ENCODE measurements at regions not wholly inside any gene's neighbourhood (a gene's known extent, or its start where the extent isn't known, plus 50 kb on each side); places are given as distances from the start of the nearest gene placed in this dataset.

GRCh38 chr2:104179644-104180043 lies 674.3 kb upstream of the POU3F3 start (continued):
- TF ChIP-seq EZH2phosphoT487 (IDR thresholded peaks at IDR 0.05; ENCODE audit: unreplicated experiment): no peak
- TF ChIP-seq ZNF114 (CRISPR knock-in tag; IDR thresholded peaks at IDR 0.05): no peak
- TF ChIP-seq CREB1 (CRISPR knock-in tag; IDR thresholded peaks at IDR 0.05; ENCODE audit: low read depth): no peak

- Mint-ChIP-seq H3K27ac (no peak overlapping the region), H3K36me3 (ENCODE audit: low read depth) (no peaks in the 10 kb centered on the region), H3K27me3 (ENCODE audit: insufficient read depth, low read depth, poor library complexity) (peaks cover 3% of the 10 kb centered on the region), H3K4me3 (no peak overlapping the region), H3K4me1 (no peaks in the 10 kb centered on the region), H3K9me3 (no peaks in the 10 kb centered on the region)
- H3K27me3 ChIP-seq (ENCODE audit: insufficient read depth): no peaks in the 10 kb centered on the region
- no peak for DNase-seq (ENCODE audit: low spot score)
- no peak overlapping the region for H3K4me3 ChIP-seq
- H3K9me2 ChIP-seq (ENCODE audit: insufficient read depth): no peaks in the 10 kb centered on the region
- no peaks in the 10 kb centered on the region for H3K36me3 ChIP-seq (ENCODE audit: insufficient read depth)
- TF ChIP-seq EZH2phosphoT487 (IDR thresholded peaks at IDR 0.05; ENCODE audit: unreplicated experiment) (no peak), CTCF (conservative IDR thresholded peaks at IDR 0.05; ENCODE audit: low read depth in 2 of 2) (no peak), CREB1 (CRISPR knock-in tag; IDR thresholded peaks at IDR 0.05; ENCODE audit: low read depth) (no peak), EZH2 (IDR thresholded peaks at IDR 0.05; ENCODE audit: low read depth, unreplicated experiment) (no peak), ZNF114 (CRISPR knock-in tag; IDR thresholded peaks at IDR 0.05) (no peak)
- H3K27ac ChIP-seq (ENCODE audit: low read depth): no peak overlapping the region
- H3K4me2 ChIP-seq: no peak overlapping the region
- no peak overlapping the region for H2AFZ ChIP-seq
- H3K4me1 ChIP-seq (ENCODE audit: insufficient read depth): no peaks in the 10 kb centered on the region
- no peaks in the 10 kb centered on the region for H4K20me1 ChIP-seq (replicated peaks; ENCODE audit: insufficient read depth)
- no peaks in the 10 kb centered on the region for H3K79me2 ChIP-seq (replicated peaks; ENCODE audit: insufficient read depth)
- no peak for ATAC-seq
- H3F3A ChIP-seq (replicated peaks; ENCODE audit: low read depth): no peaks in the 10 kb centered on the region
Observed at GRCh38 chr2:104200533-104201168, 653.3 kb upstream of the POU3F3 start.

GRCh38 chr2:104213758-104214157 lies 640.2 kb upstream of the POU3F3 start:
- H3K36me3 ChIP-seq (ENCODE audit: insufficient read depth): no peaks in the 10 kb centered on the region
- no peak overlapping the region for H3K4me3 ChIP-seq
- H3K9me2 ChIP-seq (ENCODE audit: insufficient read depth): peaks cover 8% of the 10 kb centered on the region; the same call in 1 of the 2 replicates
- no peak for TF ChIP-seq ZNF114 (CRISPR knock-in tag; IDR thresholded peaks at IDR 0.05)
- TF ChIP-seq CTCF (conservative IDR thresholded peaks at IDR 0.05; ENCODE audit: low read depth in 2 of 2): no peak
- H3K4me3 Mint-ChIP-seq: no peak overlapping the region
- no peaks in the 10 kb centered on the region for H3K9me3 Mint-ChIP-seq
- no peaks in the 10 kb centered on the region for H3K27me3 Mint-ChIP-seq (ENCODE audit: insufficient read depth, low read depth, poor library complexity)
- no peaks in the 10 kb centered on the region for H3K79me2 ChIP-seq (replicated peaks; ENCODE audit: insufficient read depth)
- H3K4me1 Mint-ChIP-seq: peaks cover 33% of the 10 kb centered on the region
- DNase-seq (ENCODE audit: low spot score): peak; percentile 33
- H3K4me1 ChIP-seq (ENCODE audit: insufficient read depth): peaks cover 38% of the 10 kb centered on the region
- peak; percentile 81 for ATAC-seq
- H3K27ac ChIP-seq (ENCODE audit: low read depth): no peak overlapping the region
- H3K27ac Mint-ChIP-seq: no peak overlapping the region; the same call in 1 of the 2 replicates
- H3K4me2 ChIP-seq: peak overlapping the region; percentile 25
- no peaks in the 10 kb centered on the region for H3K36me3 Mint-ChIP-seq (ENCODE audit: low read depth)
- peak overlapping the region; percentile 88 for H2AFZ ChIP-seq
- no peaks in the 10 kb centered on the region for H3F3A ChIP-seq (replicated peaks; ENCODE audit: low read depth)
- no peaks in the 10 kb centered on the region for H3K27me3 ChIP-seq (ENCODE audit: insufficient read depth)
- no peaks in the 10 kb centered on the region for H4K20me1 ChIP-seq (replicated peaks; ENCODE audit: insufficient read depth)
